GM23338 (cell line): ENCODE measurements at regions not wholly inside any gene's neighbourhood (a gene's known extent, or its start where the extent isn't known, plus 50 kb on each side); places are given as distances from the start of the nearest gene placed in this dataset.

Source experiments
- CREB1 ChIP-seq: fragments of 250-450 bp; sonication (Bioruptor Pico); IDR thresholded peaks from 2 replicates; pipeline ENCODE4 v1.5.0; 2020; ENCODE audit warnings: low read depth, mild to moderate bottlenecking, moderate library complexity
- CTCF ChIP-seq, 2 experiments: fragments of 200-600 bp in 1 of 2; sonication (generic) in 1 of 2; conservative IDR thresholded peaks; 2 replicates each; pipeline versions ENCODE4 v1.5.1 to v1.6.1; 2016 to 2017; ENCODE audit warnings: antibody characterized with exemption in 2 of 2, low read depth in 2 of 2, mild to moderate bottlenecking in 2 of 2, moderate library complexity in 1 of 2
- ETS1 ChIP-seq: IDR thresholded peaks from 2 replicates; pipeline ENCODE4 v1.6.1; 2016; ENCODE audit warnings: antibody characterized with exemption
- EZH2 ChIP-seq: fragments of 200-600 bp; sonication (generic); IDR thresholded peaks from one replicate; pipeline ENCODE4 v1.8.0; 2017; ENCODE audit warnings: antibody characterized with exemption, mild to moderate bottlenecking, low read depth; ENCODE audit not compliant: unreplicated experiment
- EZH2phosphoT487 ChIP-seq: fragments of 200-600 bp; sonication (generic); IDR thresholded peaks from one replicate; pipeline ENCODE4 v1.8.1; 2018; ENCODE audit warnings: antibody characterized with exemption; ENCODE audit not compliant: unreplicated experiment
- JUNB ChIP-seq: IDR thresholded peaks from one replicate; pipeline ENCODE4 v1.6.1; 2016; ENCODE audit warnings: antibody characterized with exemption; ENCODE audit not compliant: unreplicated experiment
- POLR2AphosphoS5 ChIP-seq: IDR thresholded peaks from 2 replicates; pipeline ENCODE4 v1.6.1; 2016; ENCODE audit warnings: antibody characterized with exemption, low read depth
- REST ChIP-seq: IDR thresholded peaks from one replicate; pipeline ENCODE4 v1.6.1; 2018; ENCODE audit warnings: antibody characterized with exemption; ENCODE audit not compliant: unreplicated experiment
- STAT1 ChIP-seq: IDR thresholded peaks from one replicate; pipeline ENCODE4 v1.6.1; 2016; ENCODE audit warnings: antibody characterized with exemption; ENCODE audit not compliant: unreplicated experiment

GRCh38 chr4:117387072-117387471, 301.7 kb upstream of the TRAM1L1 start:
- TF ChIP-seq CTCF (conservative IDR thresholded peaks at IDR 0.05; ENCODE audit: low read depth in 2 of 2): no peak
- no peak for TF ChIP-seq POLR2AphosphoS5
- no peak for TF ChIP-seq EZH2
- TF ChIP-seq REST: no peak
- no peak for TF ChIP-seq EZH2phosphoT487
- TF ChIP-seq CREB1: no peak
- TF ChIP-seq JUNB: no peak
- TF ChIP-seq ETS1: no peak
- no peak for TF ChIP-seq STAT1
